NCI-H748 (cell line): ENCODE measurements at regions not wholly inside any gene's neighbourhood (a gene's known extent, or its start where the extent isn't known, plus 50 kb on each side); places are given as distances from the start of the nearest gene placed in this dataset.

ENCODE experiments used
- DNase-seq: peaks from one replicate; lab custom pipeline; 2025; ENCODE audit not compliant: unreplicated experiment; lab: John Stamatoyannopoulos, UW

GRCh38 chr18:75926811-75927210, 499.3 kb upstream of the SMIM21 start:
- DNase-seq = no peak

DNA sequence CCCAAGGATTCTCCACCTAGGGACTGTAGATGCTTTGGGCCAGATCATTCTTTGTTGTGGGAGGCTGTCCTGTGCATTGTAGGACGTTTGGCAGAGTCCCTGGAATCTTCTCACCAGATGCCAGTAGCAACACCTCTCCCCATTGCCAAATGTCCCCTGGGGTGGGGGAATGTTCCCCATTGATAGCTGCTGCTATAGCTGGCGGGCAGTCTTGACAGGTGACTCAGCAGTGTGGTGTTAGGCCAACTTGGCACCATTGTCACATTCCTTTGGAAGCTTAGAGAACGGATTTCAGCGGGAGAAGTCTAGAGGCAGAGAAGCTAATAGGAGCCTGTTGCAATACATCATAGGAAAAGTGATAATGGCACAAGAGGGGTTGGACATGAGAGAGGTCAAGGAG, 495.7 kb upstream of the SMIM21 start:
- DNase-seq = no peak

DNA sequence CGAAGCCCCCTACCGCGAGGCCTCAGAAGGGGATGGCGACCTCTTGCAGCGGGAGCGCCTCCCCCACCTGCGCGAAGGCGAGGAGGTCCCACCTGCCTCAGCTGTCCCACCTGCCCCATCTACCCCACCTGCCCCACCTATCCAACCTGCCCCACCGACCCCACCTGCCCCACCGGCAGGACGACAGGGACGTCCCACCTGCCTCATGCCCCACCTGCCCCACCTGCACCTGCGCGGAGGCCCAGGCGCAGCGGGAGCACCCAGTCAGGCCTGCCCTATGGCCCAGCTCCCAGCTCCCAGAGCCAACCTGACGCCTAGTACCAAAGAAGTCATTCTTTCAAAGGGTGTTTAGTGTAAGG, 489.1 kb upstream of the SMIM21 start:
- peak; percentile 59 for DNase-seq

- peak; percentile 95 for DNase-seq
Measured at GRCh38 chr18:75915941-75916623, 488.6 kb upstream of the SMIM21 start.

DNA sequence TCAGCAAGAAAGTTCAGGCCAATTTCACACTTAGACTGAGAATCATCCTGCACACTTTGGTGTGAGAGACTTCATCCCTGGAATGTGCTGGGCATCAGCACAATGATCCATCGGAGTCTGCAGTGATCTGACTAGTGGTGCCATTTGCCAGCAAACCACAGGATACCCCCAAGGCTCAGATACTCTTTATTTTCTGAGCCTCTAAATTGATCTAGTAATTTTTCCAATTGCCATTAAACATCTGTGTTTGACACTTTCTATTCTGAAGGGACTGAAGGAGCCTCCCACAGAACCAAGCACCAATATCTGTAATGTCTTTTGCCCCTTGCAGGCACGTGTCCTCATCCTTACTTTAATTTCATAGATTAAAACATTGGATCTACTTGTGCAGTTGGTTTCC, 485.3 kb upstream of the SMIM21 start:
- no peak for DNase-seq

DNA sequence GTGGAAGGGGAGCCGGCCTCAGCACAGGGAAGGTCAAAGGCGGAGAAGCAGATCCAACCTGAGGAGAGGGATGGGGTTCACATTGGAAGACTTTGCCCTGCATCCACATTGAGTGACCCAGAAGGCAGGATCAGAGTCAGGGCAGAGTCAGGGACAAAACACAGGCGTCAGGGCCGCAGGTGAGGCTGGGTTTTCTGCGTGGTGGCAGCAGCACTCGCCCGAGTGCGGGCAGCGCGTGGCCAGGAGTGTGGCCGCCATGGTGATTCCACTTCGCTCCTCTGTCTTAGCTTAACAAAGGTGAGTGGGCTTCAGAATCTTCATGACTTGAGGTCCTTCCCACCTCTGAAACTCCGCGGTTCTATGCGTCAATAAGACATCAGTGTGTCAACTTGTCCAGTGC, 476.9 kb upstream of the SMIM21 start:
- DNase-seq = no peak

GRCh38 chr18:75898651-75899050, 471.1 kb upstream of the SMIM21 start:
- no peak for DNase-seq

DNA sequence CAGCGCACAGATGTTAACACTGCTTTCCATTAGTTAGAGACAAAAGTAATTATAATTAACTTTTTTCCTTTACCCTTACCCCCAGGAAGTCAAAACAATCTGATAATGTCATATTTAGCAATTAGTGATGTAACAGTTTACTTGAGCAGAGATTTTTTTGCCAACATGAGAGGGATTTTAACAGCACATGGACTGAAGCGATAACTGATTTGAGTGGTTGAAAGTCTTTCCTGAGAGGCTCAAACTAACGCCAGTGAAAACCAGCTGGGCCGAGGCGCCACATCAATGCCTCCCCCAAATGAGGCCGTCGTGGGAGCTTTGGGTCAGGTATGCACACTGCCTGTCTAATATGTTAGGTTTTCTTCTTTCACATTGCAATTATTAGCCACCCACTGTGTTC, 469.9 kb upstream of the SMIM21 start:
- no peak for DNase-seq

- peak; percentile 86 for DNase-seq
Measured at GRCh38 chr18:75896865-75897264, 469.4 kb upstream of the SMIM21 start.

GRCh38 chr18:75895135-75895534, 467.6 kb upstream of the SMIM21 start:
- no peak for DNase-seq

DNA sequence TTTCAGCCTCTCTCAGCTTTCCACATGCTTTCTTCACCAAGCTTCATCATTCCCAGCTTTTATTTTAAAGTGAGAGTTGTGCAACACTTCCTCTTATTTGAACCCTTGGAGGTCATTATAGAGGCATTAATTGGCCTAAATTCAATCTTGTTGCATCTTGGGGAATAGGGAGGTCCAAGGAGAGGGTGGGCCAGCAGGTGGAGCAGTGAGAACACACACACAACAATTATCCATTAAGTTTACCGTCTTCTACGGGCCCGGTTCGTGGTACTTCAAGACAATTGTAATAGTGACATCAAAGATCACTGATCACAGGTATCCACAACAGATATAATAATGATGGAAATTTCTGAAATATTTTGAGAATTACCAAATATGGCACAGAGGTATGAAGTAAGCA, 457.2 kb upstream of the SMIM21 start:
- no peak for DNase-seq

DNA sequence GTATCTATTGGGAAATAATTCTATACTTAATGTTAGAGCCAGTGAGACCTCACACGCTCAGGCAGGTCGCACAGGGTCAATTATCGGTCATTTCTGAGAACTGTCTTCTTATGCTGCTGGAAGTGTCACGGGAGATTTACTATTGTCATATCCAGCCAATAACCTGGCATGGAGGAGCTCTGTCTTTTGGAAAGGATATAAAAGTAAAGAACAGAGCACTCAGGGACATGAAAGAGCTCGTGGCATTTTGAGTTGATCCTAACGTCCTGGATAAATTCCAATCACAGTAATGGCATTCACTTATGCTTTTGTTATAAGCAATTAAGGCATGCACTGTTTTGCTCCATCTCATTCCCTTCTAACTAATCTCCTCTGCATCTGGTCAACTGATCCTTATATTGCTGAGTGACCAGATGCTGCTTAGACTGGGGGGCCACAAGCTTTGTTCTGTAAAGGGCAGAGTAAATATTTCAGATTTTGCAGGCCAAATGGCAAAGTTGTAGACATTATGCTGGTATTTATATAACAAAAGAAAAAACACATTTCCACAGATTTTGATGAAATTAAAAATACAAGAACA, 453.5 kb upstream of the SMIM21 start:
- DNase-seq = no peak

DNA sequence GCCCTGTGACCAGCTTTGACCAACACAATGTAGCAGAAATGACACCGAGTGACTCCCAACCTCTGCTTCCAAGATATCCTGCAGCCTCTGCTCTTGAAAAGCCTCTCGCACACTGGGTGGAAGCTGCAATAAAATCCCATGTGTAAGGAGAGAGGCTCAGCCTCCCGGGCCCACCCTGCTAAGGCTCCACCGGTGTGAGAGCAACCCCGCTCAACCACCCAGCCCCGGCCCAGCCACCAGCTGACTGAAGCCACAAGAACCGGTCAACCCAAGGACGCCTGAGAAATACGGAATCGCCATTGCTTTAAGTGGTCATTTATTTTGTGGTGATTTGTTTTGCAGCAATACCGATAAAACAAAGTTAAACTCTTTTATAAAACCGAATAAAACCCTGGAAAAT, 452.8 kb upstream of the SMIM21 start:
- no peak for DNase-seq

GRCh38 chr18:75879196-75879595, 451.7 kb upstream of the SMIM21 start:
- DNase-seq = no peak

GRCh38 chr18:75875559-75875958, 448.1 kb upstream of the SMIM21 start:
- no peak for DNase-seq

GRCh38 chr18:75874401-75875089, 447.0 kb upstream of the SMIM21 start:
- no peak for DNase-seq

- no peak for DNase-seq
Measured at GRCh38 chr18:75871596-75871995, 444.1 kb upstream of the SMIM21 start.

DNA sequence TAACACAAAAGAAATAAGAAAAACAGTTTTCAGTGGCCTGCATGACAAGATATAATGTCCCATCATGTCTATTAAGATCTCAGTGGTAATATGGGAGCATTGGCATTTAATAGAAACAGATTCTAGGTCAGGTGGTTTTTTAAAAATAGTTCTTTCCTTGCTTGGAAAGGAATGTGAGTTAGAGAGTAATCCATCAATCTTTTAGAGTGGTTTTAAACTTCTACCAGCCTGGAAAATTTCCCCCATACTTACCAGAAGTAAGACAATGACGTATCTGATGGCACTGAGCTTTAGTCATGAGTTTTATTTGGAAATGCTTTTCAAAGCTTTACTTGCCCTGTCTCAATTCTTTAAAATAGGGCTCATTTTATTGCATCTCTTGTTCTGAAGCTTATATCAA, 441.7 kb upstream of the SMIM21 start:
- DNase-seq = no peak

GRCh38 chr18:75868031-75868430, 440.5 kb upstream of the SMIM21 start:
- DNase-seq = no peak

- no peak for DNase-seq
Measured at GRCh38 chr18:75865639-75866038, 438.1 kb upstream of the SMIM21 start.

GRCh38 chr18:75864816-75865215, 437.3 kb upstream of the SMIM21 start:
- DNase-seq = no peak

DNA sequence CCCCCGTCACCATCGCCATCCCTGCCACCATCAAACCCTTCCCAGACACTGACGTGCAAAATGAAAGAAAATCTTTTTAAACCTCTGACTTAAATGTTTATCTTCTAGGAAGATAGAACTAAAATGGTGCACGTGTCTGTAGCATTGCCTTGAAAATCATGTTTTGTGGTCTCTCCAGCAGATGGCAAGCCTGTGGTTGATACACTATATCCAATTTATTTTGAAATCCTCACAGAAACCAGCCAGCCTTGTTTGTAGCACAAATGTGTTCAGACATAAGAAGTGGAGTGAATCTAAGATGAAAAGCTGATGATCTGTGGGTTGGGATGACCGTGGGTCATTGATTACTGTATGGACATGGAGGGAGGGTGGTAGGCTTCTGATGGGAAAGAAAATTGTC, 436.2 kb upstream of the SMIM21 start:
- DNase-seq = no peak

DNA sequence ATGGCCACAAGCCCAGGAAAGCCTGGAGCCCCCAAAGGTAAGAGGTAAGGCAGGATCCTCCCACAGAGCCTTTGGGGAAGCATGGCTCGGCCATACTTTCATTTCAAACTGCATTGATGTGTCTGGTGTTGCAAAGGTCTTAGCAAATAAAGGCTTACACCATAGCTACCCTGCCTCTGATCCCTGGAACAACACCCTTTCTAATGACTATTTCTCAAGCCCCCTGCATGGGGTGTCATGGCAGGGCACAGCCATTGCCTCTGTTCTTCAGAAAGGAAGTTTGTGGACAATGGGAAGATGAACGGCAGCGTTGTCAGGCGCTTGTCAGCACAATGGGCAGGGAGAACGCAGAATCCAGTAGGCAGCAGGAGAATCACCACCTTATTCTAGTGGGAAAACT, 435.0 kb upstream of the SMIM21 start:
- DNase-seq = no peak
